Activated CD4-positive, alpha-beta T cell treated with anti-CD3 and anti-CD28 coated beads, Interleukin-2, amount 10 ng/mL, durations not matched to agents 7 days and 5 days (primary cell): ENCODE measurements at regions not wholly inside any gene's neighbourhood (a gene's known extent, or its start where the extent isn't known, plus 50 kb on each side); places are given as distances from the start of the nearest gene placed in this dataset.

Source experiments
- CTCF ChIA-PET: fragments of 350-600 bp; sonication (Branson Sonifier 250); formaldehyde crosslinking; loops from one replicate; lab custom pipeline; 2021; ENCODE audit warnings: antibody characterized with exemption; lab: Charles Lee
- POLR2A ChIA-PET: fragments of 350-600 bp; sonication (Branson Sonifier 250); formaldehyde crosslinking; loops from one replicate; lab custom pipeline; 2021; ENCODE audit warnings: antibody characterized with exemption; lab: Charles Lee
- DNase-seq: peaks from one replicate; pipeline ENCODE4 v3.0.0-alpha.2; 2020
- H3K27ac Mint-ChIP-seq: one replicate; pipeline ENCODE4 v1.8.0; 2021; ENCODE audit warnings: mild to moderate bottlenecking, moderate library complexity, mixed read lengths
- H3K27me3 Mint-ChIP-seq: one replicate; pipeline ENCODE4 v1.8.0; 2021; ENCODE audit warnings: mixed read lengths
- H3K36me3 Mint-ChIP-seq: one replicate; pipeline ENCODE4 v1.8.0; 2021; ENCODE audit warnings: low read depth, mixed read lengths
- H3K4me1 Mint-ChIP-seq: one replicate; pipeline ENCODE4 v1.8.0; 2021; ENCODE audit warnings: mixed read lengths
- H3K4me3 Mint-ChIP-seq: one replicate; pipeline ENCODE4 v1.8.0; 2021; ENCODE audit warnings: mild to moderate bottlenecking, moderate library complexity, mixed read lengths
- H3K9me3 Mint-ChIP-seq: one replicate; pipeline ENCODE4 v1.8.0; 2021; ENCODE audit warnings: mixed read lengths

DNA sequence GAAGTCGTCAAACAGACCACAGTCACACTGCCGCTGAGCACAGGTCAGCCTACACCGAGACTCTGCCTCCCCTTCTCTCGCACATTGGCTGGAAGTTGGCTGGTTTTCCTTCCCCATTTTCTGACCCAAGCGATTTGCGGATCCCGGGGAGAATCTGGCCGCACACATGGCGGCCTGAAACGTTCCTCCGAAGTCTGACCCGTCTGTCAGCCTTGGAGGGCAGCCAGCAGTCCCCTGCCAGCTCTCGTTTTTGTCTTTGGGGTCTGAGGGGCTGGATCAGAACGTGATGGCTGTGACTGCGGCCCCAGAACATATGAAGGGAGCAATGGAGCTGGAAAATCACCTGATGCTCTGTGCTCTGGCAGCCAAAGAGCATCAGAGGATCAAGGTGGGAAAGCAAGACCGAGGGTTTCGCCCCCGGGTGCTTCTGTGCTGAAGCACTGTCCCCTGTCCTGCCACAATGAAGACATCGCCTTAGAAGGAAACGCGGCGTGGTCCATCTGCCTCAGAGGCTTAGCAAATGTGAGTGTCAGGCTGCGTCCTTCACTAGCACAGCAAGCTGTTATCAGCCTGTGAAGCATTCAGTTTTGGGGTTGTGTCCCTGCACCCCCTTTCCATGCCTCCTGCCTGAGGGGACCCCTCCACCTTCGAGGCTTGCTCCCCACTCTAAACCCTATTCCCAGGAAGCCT, 119.3 kb upstream of the SHH start:
- CTCF ChIA-PET: no interaction called here
- no peaks in the 10 kb centered on the region for H3K36me3 Mint-ChIP-seq

DNA sequence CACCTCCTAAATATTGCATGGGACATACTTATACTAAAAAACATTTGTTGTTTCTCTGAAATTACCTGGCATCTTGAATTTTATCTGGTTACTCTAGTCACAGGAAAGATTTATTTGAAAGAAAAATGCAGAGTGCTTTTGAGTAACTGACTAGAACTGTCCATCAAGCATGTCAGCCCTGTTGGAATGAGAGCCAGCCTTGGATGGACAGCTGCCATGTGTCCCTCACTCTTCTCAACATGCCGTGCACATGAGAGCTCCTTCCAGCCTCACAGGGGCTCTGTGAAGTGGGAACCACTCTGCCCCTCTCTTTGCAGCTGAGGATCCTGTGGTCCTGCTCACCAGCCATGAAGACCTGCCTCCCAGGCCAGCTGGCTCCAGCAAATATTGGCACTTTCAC, 118.3 kb upstream of the SHH start:
- Mint-ChIP-seq H3K36me3 (no peaks in the 10 kb centered on the region), H3K27ac (no peak overlapping the region), H3K9me3 (no peaks in the 10 kb centered on the region), H3K27me3 (peaks cover 2% of the 10 kb centered on the region), H3K4me1 (no peaks in the 10 kb centered on the region), H3K4me3 (no peak overlapping the region)
- no peak for DNase-seq
- POLR2A ChIA-PET: no interaction called here
- CTCF ChIA-PET: no interaction called here

More for the DNA sequence above, 119.3 kb upstream of the SHH start:
- no peaks in the 10 kb centered on the region for H3K4me1 Mint-ChIP-seq
- no peak overlapping the region for H3K4me3 Mint-ChIP-seq
- H3K27me3 Mint-ChIP-seq: peaks cover 2% of the 10 kb centered on the region
- H3K27ac Mint-ChIP-seq: no peak overlapping the region
- POLR2A ChIA-PET: no interaction called here
- H3K9me3 Mint-ChIP-seq: no peaks in the 10 kb centered on the region
- no peak for DNase-seq

GRCh38 chr7:155930061-155930460, 117.8 kb upstream of the SHH start:
- Mint-ChIP-seq H3K27me3 (peaks cover 2% of the 10 kb centered on the region), H3K27ac (no peak overlapping the region), H3K36me3 (no peaks in the 10 kb centered on the region), H3K4me3 (no peak overlapping the region), H3K9me3 (no peaks in the 10 kb centered on the region), H3K4me1 (no peaks in the 10 kb centered on the region)
- DNase-seq: no peak
- ChIA-PET CTCF (no interaction called here), POLR2A (no interaction called here)

- no peaks in the 10 kb centered on the region for H3K4me1 Mint-ChIP-seq
- no peaks in the 10 kb centered on the region for H3K9me3 Mint-ChIP-seq
- ChIA-PET CTCF (no interaction called here), POLR2A (no interaction called here)
- no peaks in the 10 kb centered on the region for H3K36me3 Mint-ChIP-seq
- no peak overlapping the region for H3K27ac Mint-ChIP-seq
- no peak for DNase-seq
- no peak overlapping the region for H3K4me3 Mint-ChIP-seq
- H3K27me3 Mint-ChIP-seq: peaks cover 2% of the 10 kb centered on the region
These were observed 116.3 kb upstream of the SHH start for GRCh38 chr7:155928583-155928982.

DNA sequence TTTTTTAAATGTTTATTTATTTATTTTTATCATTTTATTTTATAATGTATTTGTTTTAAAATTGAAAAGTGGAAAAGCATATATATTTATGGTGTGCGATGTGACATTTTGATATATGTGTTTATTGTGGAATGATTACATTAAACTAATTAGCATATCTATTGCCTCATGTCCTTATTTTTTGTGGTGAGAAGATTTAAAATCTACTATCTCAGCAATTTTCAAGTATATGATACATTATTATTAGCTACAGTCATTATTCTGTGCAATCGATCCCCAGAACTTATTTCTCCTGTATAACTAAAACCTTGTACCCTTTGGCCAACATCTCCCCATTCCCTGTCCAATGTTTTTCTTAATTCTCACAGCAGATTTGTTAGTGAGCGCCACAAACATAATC, 115.6 kb upstream of the SHH start:
- H3K9me3 Mint-ChIP-seq: no peaks in the 10 kb centered on the region
- H3K36me3 Mint-ChIP-seq: no peaks in the 10 kb centered on the region
- H3K4me3 Mint-ChIP-seq: no peak overlapping the region
- H3K27ac Mint-ChIP-seq: no peak overlapping the region
- H3K27me3 Mint-ChIP-seq: peaks cover 2% of the 10 kb centered on the region
- ChIA-PET POLR2A (no interaction called here), CTCF (no interaction called here)
- no peak for DNase-seq
- H3K4me1 Mint-ChIP-seq: no peaks in the 10 kb centered on the region

DNA sequence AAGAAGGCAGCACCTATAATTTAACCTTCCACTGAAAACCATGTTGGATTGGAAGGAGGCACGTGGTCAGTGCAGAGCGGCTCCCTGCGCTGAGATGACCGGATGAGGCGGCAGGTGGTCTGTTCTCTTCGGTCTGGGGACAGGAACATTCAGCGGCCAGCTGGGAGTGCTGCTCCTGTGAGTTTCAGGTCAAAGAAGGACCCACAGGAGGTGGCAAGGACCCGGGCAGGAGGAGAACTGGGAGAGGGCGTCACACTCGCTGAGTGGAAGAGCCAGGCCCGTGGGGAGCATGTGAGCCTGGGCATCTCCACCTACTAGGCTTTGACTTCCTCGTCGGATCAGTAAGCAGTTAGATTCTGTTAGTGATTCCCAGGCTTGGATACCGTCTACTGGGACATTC, 113.4 kb upstream of the SHH start:
- Mint-ChIP-seq H3K9me3 (no peaks in the 10 kb centered on the region), H3K4me3 (no peak overlapping the region), H3K27ac (no peak overlapping the region), H3K4me1 (no peaks in the 10 kb centered on the region), H3K27me3 (peaks cover 2% of the 10 kb centered on the region), H3K36me3 (no peaks in the 10 kb centered on the region)
- POLR2A ChIA-PET: no interaction called here
- CTCF ChIA-PET: no interaction called here
- no peak for DNase-seq

- ChIA-PET POLR2A (no interaction called here), CTCF (no interaction called here)
- Mint-ChIP-seq H3K36me3 (no peaks in the 10 kb centered on the region), H3K4me3 (no peak overlapping the region), H3K4me1 (no peaks in the 10 kb centered on the region), H3K27ac (no peak overlapping the region), H3K27me3 (no peaks in the 10 kb centered on the region), H3K9me3 (peaks cover 3% of the 10 kb centered on the region)
- no peak for DNase-seq
These were observed 110.0 kb upstream of the SHH start for GRCh38 chr7:155922067-155922816.

DNA sequence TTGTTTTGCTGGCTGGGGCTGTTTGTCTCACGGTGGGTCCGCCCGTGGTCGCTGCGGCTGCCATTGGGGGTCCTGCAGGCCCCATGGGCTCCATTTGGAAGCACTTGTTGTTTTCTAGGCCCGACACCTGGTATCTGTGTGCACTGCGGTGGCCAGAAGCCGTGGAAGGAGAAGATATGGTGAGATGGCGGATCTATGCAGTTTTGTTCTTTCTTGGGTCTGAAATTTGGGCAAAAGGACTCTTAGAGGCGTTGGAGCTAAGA, 109.5 kb upstream of the SHH start:
- no peaks in the 10 kb centered on the region for H3K4me1 Mint-ChIP-seq
- no peak overlapping the region for H3K27ac Mint-ChIP-seq
- ChIA-PET CTCF (no interaction called here), POLR2A (no interaction called here)
- no peaks in the 10 kb centered on the region for H3K36me3 Mint-ChIP-seq
- peaks cover 3% of the 10 kb centered on the region for H3K9me3 Mint-ChIP-seq
- no peaks in the 10 kb centered on the region for H3K27me3 Mint-ChIP-seq
- no peak for DNase-seq
- H3K4me3 Mint-ChIP-seq: no peak overlapping the region

GRCh38 chr7:155921086-155921803, 109.0 kb upstream of the SHH start:
- H3K9me3 Mint-ChIP-seq: peaks cover 3% of the 10 kb centered on the region

GRCh38 chr7:155920068-155920461, 107.8 kb upstream of the SHH start:
- H3K9me3 Mint-ChIP-seq: peaks cover 3% of the 10 kb centered on the region
- H3K27ac Mint-ChIP-seq: no peak overlapping the region
- no peaks in the 10 kb centered on the region for H3K36me3 Mint-ChIP-seq
- ChIA-PET POLR2A (no interaction called here), CTCF (no interaction called here)
- H3K4me3 Mint-ChIP-seq: no peak overlapping the region
- no peaks in the 10 kb centered on the region for H3K27me3 Mint-ChIP-seq
- H3K4me1 Mint-ChIP-seq: no peaks in the 10 kb centered on the region
- DNase-seq: no peak

More at GRCh38 chr7:155921086-155921803, 109.0 kb upstream of the SHH start:
- Mint-ChIP-seq H3K4me1 (no peaks in the 10 kb centered on the region), H3K4me3 (no peak overlapping the region), H3K27me3 (no peaks in the 10 kb centered on the region), H3K36me3 (no peaks in the 10 kb centered on the region), H3K27ac (no peak overlapping the region)
- DNase-seq: no peak
- ChIA-PET POLR2A (no interaction called here), CTCF (no interaction called here)

DNA sequence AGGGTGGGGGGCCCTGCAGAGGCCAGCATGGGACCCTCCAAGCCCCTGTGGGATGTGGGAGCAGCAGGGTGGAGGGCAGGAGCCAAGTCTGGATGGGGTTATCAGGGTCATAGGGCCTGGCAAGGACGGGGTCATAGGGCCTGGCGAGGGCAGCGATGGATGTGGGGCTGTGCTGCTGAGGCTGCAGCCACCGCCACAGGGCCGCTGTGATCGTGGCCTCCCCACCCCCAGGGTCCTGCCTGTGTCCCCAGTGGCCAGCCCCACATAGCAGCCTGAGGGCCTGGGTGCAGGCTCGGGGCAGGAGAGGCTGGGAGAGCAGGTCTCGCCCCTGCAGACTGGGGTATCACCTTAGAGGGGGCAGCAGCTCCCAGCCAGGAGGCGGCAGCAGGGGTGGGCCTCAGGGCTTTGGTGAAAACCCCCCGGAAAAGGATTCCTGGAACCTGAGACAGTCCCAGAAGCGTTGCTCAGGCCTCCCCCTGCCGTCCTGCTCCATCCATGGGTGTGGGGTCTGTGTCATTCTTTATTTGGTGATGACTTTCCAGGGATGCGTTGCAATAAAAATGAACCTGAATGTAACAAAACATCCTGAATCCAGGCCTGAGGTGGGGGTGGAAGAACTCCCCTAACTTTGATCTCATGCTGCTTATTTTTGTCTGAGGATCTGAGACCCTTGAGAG, 107.3 kb upstream of the SHH start:
- Mint-ChIP-seq H3K27ac (no peak overlapping the region), H3K9me3 (peaks cover 3% of the 10 kb centered on the region), H3K4me3 (no peak overlapping the region), H3K4me1 (no peaks in the 10 kb centered on the region), H3K27me3 (no peaks in the 10 kb centered on the region), H3K36me3 (no peaks in the 10 kb centered on the region)
- CTCF ChIA-PET: no interaction called here
- no peak for DNase-seq
- POLR2A ChIA-PET: no interaction called here

- no peak for DNase-seq
- Mint-ChIP-seq H3K27me3 (no peaks in the 10 kb centered on the region), H3K27ac (no peak overlapping the region), H3K4me1 (no peaks in the 10 kb centered on the region), H3K4me3 (no peak overlapping the region), H3K9me3 (peaks cover 3% of the 10 kb centered on the region), H3K36me3 (no peaks in the 10 kb centered on the region)
- CTCF ChIA-PET: no interaction called here
- POLR2A ChIA-PET: no interaction called here
These were observed 106.6 kb upstream of the SHH start for GRCh38 chr7:155918720-155919390.
